T47D (cell line): ENCODE measurements at regions not wholly inside any gene's neighbourhood (a gene's known extent, or its start where the extent isn't known, plus 50 kb on each side); places are given as distances from the start of the nearest gene placed in this dataset.

Experiments used
- DNase-seq, 2 experiments: peaks; one replicate each; pipeline versions ENCODE4 v3.0.0 to v3.0.0-alpha.2; 2011 to 2012; ENCODE audit warnings: low read depth in 1 of 2, low spot score in 1 of 2
- JUND ChIP-seq: IDR thresholded peaks from 2 replicates; pipeline ENCODE4 v1.6.1; 2012; ENCODE audit warnings: low read depth
- in situ Hi-C: cut with HindIII; loops from 2 replicates; pipeline ENCODE4 v1.10.0; 2016; ENCODE audit warnings: low sequenced_read_pairs, low pct_unique_long_range_greater_than_20kb

DNA sequence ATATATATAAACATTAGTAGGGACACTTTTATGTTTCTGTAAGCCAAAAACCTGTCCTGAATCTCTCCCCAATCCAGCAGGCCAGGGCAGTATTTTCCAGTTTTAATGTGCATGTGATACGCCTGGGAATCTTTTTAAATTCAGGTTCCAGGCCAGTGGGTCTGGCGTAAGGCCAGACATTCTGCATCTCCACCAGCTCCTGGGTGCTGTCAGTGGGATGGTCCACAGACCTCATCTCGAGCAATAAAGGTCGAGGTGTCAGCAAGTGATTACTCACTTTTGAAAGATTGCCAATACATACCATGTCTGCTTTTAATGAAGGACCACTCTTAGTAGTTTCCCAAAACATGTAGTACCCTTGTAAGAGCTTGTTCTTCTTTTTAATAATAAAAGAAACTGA lies 189.9 kb upstream of the SH3BP4 start:
- DNase-seq: no peak
- in situ Hi-C loops: no loop called here
- TF ChIP-seq JUND: no peak

DNA sequence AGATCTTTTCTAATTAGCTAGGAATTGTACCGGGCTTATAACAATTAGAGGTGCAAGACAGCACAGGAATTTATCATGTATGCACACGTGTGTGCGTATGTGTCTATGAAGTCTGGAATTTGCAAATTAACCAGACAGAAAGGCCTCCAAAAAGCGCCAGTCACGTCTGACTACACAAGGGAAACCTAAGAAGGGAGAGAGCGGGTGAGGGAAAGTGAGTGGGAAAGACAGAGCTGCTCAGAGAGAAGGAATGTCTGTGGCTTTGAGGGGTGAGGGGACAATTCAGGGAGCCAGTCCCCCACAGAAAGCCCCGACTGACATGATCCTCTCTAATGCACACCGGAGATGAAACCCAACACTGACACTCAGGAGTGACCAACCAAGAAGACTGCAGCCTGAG lies 197.7 kb upstream of the SH3BP4 start:
- no peak for TF ChIP-seq JUND
- in situ Hi-C loops: no loop called here

GRCh38 chr2:234753701-234754100 lies 198.1 kb upstream of the SH3BP4 start:
- no peak for DNase-seq
- in situ Hi-C loops: no loop called here
- no peak for TF ChIP-seq JUND

More for the DNA sequence above, 197.7 kb upstream of the SH3BP4 start:
- no peak for DNase-seq

DNA sequence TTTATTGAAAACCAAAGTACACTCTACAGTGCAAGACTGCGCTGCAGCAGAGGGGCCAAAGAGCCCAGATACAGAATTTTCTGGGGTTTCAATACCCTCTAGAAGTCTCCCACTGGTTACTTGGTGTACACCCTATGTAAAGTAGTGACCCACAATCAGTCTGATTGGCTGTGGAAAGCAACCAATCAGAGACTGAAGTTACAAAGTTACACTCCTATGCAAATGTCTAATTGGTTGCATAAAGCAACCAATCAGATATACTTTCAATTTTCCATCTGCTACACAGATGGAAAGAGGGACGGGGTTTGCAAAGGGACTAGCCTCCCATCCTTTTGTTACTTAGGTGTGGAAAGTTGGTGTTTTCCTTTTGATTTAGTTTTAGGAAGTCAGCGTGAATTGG lies 198.9 kb upstream of the SH3BP4 start:
- DNase-seq: peak in 1 of 2 experiments; percentile 35
- TF ChIP-seq JUND: no peak
- in situ Hi-C loops: no loop called here

DNA sequence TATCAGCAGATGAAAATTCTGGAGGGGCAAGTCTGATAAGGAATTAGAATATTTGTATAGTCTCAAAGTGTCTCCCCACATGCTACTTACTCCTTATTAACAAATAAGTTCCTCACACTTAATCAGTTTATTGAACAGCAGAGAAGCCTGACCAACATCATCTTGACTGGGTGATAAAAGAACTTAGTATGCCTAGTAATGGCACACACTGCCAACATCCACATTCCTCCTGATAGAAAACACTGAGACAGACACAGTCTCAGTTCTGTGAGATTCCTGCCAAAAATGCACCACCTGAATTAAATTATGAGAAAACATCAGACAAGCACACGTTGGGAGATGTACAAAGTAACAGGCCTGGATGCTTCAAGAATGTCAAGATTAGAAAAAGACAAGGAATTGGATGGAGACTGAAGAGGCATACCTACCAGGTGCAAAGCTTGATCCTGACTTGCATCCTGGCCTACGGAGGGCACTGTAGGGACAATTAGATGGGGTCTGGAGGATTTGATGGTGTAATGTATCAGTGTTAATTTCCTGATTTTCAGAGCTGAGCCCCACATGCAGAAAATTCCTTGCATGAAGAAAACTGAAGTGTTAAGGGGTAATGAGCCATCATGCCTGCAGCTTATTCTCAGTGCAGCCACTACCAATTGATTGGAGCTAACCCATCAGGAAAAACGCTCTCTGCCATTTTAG lies 200.4 kb upstream of the SH3BP4 start:
- in situ Hi-C loops: no loop called here
- no peak for DNase-seq
- TF ChIP-seq JUND: no peak

- TF ChIP-seq JUND: no peak
- in situ Hi-C loops: no loop called here
- DNase-seq: no peak
Observed at GRCh38 chr2:234747833-234748559, 203.8 kb upstream of the SH3BP4 start.

GRCh38 chr2:234747032-234747431 lies 204.8 kb upstream of the SH3BP4 start:
- DNase-seq: no peak
- in situ Hi-C loops: no loop called here

DNA sequence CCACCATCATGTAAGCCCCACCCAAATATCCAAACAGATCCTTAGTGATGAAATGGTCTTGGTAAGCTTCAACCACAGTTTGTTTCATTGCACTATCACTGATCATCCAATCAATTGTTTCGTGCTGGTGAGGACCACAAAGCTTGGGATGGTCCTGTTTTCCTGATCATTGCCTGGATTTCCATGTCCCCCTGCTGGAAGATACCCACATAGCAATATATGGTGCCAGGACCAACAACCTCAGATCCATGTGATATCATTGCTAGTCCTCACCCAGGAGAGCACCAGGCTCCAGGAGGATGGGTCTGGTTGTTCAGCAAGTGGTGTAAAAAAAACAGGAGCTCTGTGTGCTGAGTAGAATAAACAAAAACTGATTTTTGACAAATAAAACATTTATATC lies 206.5 kb upstream of the SH3BP4 start:
- in situ Hi-C loops: no loop called here
- no peak for TF ChIP-seq JUND
- DNase-seq: peak in 1 of 2 experiments; percentile 2

More at GRCh38 chr2:234747032-234747431, 204.8 kb upstream of the SH3BP4 start:
- TF ChIP-seq JUND: no peak

GRCh38 chr2:234741976-234742375 lies 209.8 kb upstream of the SH3BP4 start:
- in situ Hi-C loops: no loop called here
- no peak for DNase-seq
- TF ChIP-seq JUND: no peak

- no peak for TF ChIP-seq JUND
- DNase-seq: no peak
- in situ Hi-C loops: no loop called here
Observed at GRCh38 chr2:234739061-234739460, 212.8 kb upstream of the SH3BP4 start.

DNA sequence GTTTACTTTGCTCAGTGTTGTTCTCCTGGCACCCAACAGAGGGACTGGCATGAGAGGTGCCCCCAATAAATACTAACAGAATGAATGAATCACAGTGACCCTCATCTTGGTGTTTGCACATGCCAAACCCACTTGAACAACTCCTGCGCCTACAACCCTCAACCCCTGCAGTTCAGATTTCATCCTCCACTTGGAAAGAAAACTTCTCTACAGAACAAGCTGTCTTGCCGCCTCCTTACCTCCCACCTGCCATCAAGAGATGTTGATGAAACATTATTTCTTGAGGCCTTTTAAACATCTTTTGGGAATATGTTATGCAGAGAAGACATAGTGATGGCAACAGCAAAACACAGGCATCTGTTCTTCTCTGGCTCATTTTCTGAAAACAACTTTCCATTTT lies 216.0 kb upstream of the SH3BP4 start:
- no peak for TF ChIP-seq JUND
- in situ Hi-C loops: no loop called here
- DNase-seq: no peak

DNA sequence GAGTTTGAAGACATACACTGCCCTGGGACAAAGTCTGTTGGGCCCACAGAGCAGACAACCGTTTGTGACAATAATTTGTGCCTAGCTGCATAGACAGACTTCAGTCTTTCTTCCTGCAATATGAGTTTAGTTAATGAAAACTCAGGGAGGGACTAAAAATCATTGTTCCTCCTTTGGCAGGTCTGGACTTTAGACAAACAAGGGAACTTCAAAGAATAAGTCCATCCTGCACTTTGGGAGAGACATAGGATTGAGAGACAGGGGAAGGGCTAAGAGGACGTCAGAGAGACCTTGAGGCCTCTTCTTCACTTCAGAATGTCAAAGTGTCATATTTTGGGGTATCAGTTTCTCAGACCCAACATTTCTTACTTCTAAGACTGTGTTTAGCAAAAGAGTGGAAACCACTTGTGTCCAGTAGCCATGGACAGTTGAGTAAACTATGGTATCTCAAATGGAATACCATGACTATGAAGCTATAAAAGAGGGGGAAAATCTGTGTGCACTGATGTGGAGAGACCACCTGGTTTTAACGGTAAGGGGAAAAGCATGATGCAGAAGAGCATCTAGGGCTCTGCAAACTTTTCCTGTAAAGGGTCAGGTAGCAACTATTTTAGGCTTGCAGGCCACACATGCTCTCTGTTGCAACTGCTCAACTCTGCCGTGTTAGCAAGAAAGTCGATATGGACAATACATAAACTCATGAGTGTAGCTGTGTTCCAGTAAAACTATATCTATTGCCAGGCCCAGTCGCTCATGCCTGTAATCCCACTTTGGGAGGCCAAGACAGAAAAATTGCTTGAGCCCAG lies 217.8 kb upstream of the SH3BP4 start:
- TF ChIP-seq JUND: no peak
- in situ Hi-C loops: no loop called here
- DNase-seq: no peak

GRCh38 chr2:234733093-234733489 lies 218.7 kb upstream of the SH3BP4 start:
- DNase-seq: no peak
- no peak for TF ChIP-seq JUND
- in situ Hi-C loops: no loop called here
